22Rv1 (cell line): ENCODE measurements at regions not wholly inside any gene's neighbourhood (a gene's known extent, or its start where the extent isn't known, plus 50 kb on each side); places are given as distances from the start of the nearest gene placed in this dataset.

Source experiments
- CTCF ChIP-seq: fragments of 450-650 bp; IDR thresholded peaks from 2 replicates; pipeline ENCODE4 v1.5.1; 2017; ENCODE audit warnings: mild to moderate bottlenecking
- ZFX ChIP-seq: fragments of 450-650 bp; IDR thresholded peaks from 2 replicates; pipeline ENCODE4 v1.6.1; 2017; ENCODE audit warnings: antibody characterized with exemption, borderline replicate concordance

GRCh38 chr19:28224441-28224840 is 988.5 kb downstream of the UQCRFS1 start:
- no peak for TF ChIP-seq CTCF
- TF ChIP-seq ZFX = no peak
